Gastrocnemius medialis (tissue), 4 donors: ENCODE measurements at regions not wholly inside any gene's neighbourhood (a gene's known extent, or its start where the extent isn't known, plus 50 kb on each side); places are given as distances from the start of the nearest gene placed in this dataset.
A peak's percentile ranks its signal among the peaks of the same experiment; 100 is the strongest.

Experiments used
- ATAC-seq, 2 donors: fragments of 150-250 bp; one replicate each; pipeline ENCODE4 v1.9.1; 2016
- DNase-seq, 2 donors: peaks; one replicate each; pipeline ENCODE4 v3.0.0-alpha.2; 2019
- H3K27ac ChIP-seq, 4 donors: fragments of 200-600 bp; sonication (generic); 1 replicate in 1 of 4; 2 replicates in 3 of 4; pipeline ENCODE4 v1.5.1; 2016 to 2018; ENCODE audit warnings: mild to moderate bottlenecking in 2 of 4, moderate library complexity in 1 of 4
- H3K27me3 ChIP-seq, 3 donors: fragments of 200-600 bp; sonication (generic) in 2 of 3; 1 replicate in 1 of 3; 2 replicates in 2 of 3; pipeline versions ENCODE4 v1.5.1 to v1.6.0; 2016 to 2019; ENCODE audit warnings: mild to moderate bottlenecking in 1 of 3, moderate library complexity in 1 of 3
- H3K36me3 ChIP-seq, 2 donors: fragments of 200-600 bp; sonication (generic) in 1 of 2; one replicate each; pipeline ENCODE4 v1.5.1; 2017 to 2018
- H3K4me1 ChIP-seq, 2 donors: fragments of 200-600 bp; sonication (generic) in 1 of 2; one replicate each; pipeline ENCODE4 v1.5.1; 2016 to 2017; ENCODE audit warnings: mild to moderate bottlenecking in 2 of 2
- H3K4me3 ChIP-seq, 4 donors: fragments of 200-600 bp; sonication (generic) in 3 of 4; 1 replicate in 1 of 4; 2 replicates in 3 of 4; pipeline ENCODE4 v1.5.1; 2016 to 2019; ENCODE audit warnings: mild to moderate bottlenecking in 2 of 4
- H3K9me3 ChIP-seq, 3 donors: fragments of 200-600 bp; sonication (generic) in 2 of 3; 1 replicate in 1 of 3; 2 replicates in 2 of 3; pipeline ENCODE4 v1.5.1; 2016 to 2019
- CTCF ChIP-seq, 5 experiments: fragments of 450-650 bp in 3 of 5; fragments of 200-600 bp in 2 of 5; sonication (generic) in 2 of 5; IDR thresholded peaks in 4 of 5; conservative IDR thresholded peaks in 1 of 5; 1 replicate in 4 of 5; 2 replicates in 1 of 5; pipeline ENCODE4 v1.5.1; 2016 to 2019; ENCODE audit warnings: antibody characterized with exemption in 5 of 5, mild to moderate bottlenecking in 3 of 5, moderate library complexity in 3 of 5
- POLR2A ChIP-seq, 2 donors: fragments of 450-650 bp; IDR thresholded peaks; one replicate each; pipeline ENCODE4 v1.6.1; 2017; ENCODE audit warnings: antibody characterized with exemption in 2 of 2, mild to moderate bottlenecking in 2 of 2, moderate library complexity in 2 of 2
- in situ Hi-C, 4 donors: fragments of 200-750 bp; cut with MboI; loops; one replicate each; pipeline versions ENCODE4 v1.15.0 to v1.8.0; 2017; ENCODE audit warnings: low sequenced_read_pairs in 4 of 4
- intact Hi-C: fragments of 100-400 bp; cut with DNase I; formaldehyde crosslinking; loops from one replicate; pipeline ENCODE4 v1.15.1; 2023; ENCODE audit warnings: low total_unique reads

- in situ Hi-C loops = no loop called here
- DNase-seq (no peak), ATAC-seq (no peak)
- intact Hi-C loops = loop anchor here (10.0 kb wide), 1 partner anchor 444 kb away; no protein-coding TSS in a partner anchor
- H3K27ac ChIP-seq = no peak overlapping the region
- TF ChIP-seq CTCF (IDR thresholded peaks at IDR 0.05 in 4 of 5, conservative IDR thresholded peaks at IDR 0.05 in 1 of 5) (no peak), POLR2A (IDR thresholded peaks at IDR 0.05) (no peak)
- no peaks in the 10 kb centered on the region for H3K27me3 ChIP-seq
- peaks cover 8 to 11% of the 10 kb centered on the region in 2 donors for H3K4me1 ChIP-seq
- no peak overlapping the region for H3K4me3 ChIP-seq
- no peaks in the 10 kb centered on the region for H3K9me3 ChIP-seq
- no peaks in the 10 kb centered on the region for H3K36me3 ChIP-seq
These were observed 321.3 kb downstream of the SIPA1L2 start for GRCh38 chr1:232308616-232309015.

GRCh38 chr1:232307296-232308017 lies 322.5 kb downstream of the SIPA1L2 start:
- intact Hi-C loops (loop anchor here (10.0 kb wide), 1 partner anchor 443 kb away; no protein-coding TSS in a partner anchor), in situ Hi-C loops (no loop called here)
- Histone ChIP-seq H3K27ac (peak overlapping the region in 1 of 4 donors; percentile 20), H3K9me3 (no peaks in the 10 kb centered on the region), H3K27me3 (no peaks in the 10 kb centered on the region), H3K4me3 (no peak overlapping the region), H3K4me1 (peaks cover 8 to 11% of the 10 kb centered on the region in 2 donors), H3K36me3 (no peaks in the 10 kb centered on the region)
- TF ChIP-seq POLR2A (IDR thresholded peaks at IDR 0.05) = no peak
- no peak for TF ChIP-seq CTCF (IDR thresholded peaks at IDR 0.05 in 4 of 5, conservative IDR thresholded peaks at IDR 0.05 in 1 of 5)
- no peak for DNase-seq
- ATAC-seq = peak in 1 of 2 donors; percentile 19

- H3K36me3 ChIP-seq = no peaks in the 10 kb centered on the region
- ATAC-seq (peak; percentile 55 to 71), DNase-seq (peak in 1 of 2 donors; percentile 36)
- no peaks in the 10 kb centered on the region for H3K27me3 ChIP-seq
- peaks cover 8 to 11% of the 10 kb centered on the region in 2 donors for H3K4me1 ChIP-seq
- no peak for TF ChIP-seq POLR2A (IDR thresholded peaks at IDR 0.05)
- TF ChIP-seq CTCF (IDR thresholded peaks at IDR 0.05 in 4 of 5, conservative IDR thresholded peaks at IDR 0.05 in 1 of 5) = peak in 1 of 5 experiments; percentile 17
- peak overlapping the region; percentile 6 to 55 (median 41) for H3K27ac ChIP-seq
- no peak overlapping the region for H3K4me3 ChIP-seq
- in situ Hi-C loops (no loop called here), intact Hi-C loops (loop anchor here (10.0 kb wide), 1 partner anchor 442 kb away; no protein-coding TSS in a partner anchor)
- no peaks in the 10 kb centered on the region for H3K9me3 ChIP-seq
These were observed 323.5 kb downstream of the SIPA1L2 start for GRCh38 chr1:232306269-232306961.

GRCh38 chr1:232305050-232305449 lies 324.9 kb downstream of the SIPA1L2 start:
- in situ Hi-C loops (no loop called here), intact Hi-C loops (loop anchor here (10.0 kb wide), 1 partner anchor 440 kb away; no protein-coding TSS in a partner anchor)
- Histone ChIP-seq H3K9me3 (no peaks in the 10 kb centered on the region), H3K36me3 (no peaks in the 10 kb centered on the region), H3K4me3 (no peak overlapping the region), H3K27ac (no peak overlapping the region), H3K4me1 (peaks cover 8 to 11% of the 10 kb centered on the region in 2 donors), H3K27me3 (no peaks in the 10 kb centered on the region)
- no peak for TF ChIP-seq POLR2A (IDR thresholded peaks at IDR 0.05)
- DNase-seq (no peak), ATAC-seq (no peak)

- peaks cover 8 to 11% of the 10 kb centered on the region in 2 donors for H3K4me1 ChIP-seq
- DNase-seq = no peak
- H3K27me3 ChIP-seq = no peaks in the 10 kb centered on the region
- intact Hi-C loops = loop anchor here (10.0 kb wide), 1 partner anchor 438 kb away; no protein-coding TSS in a partner anchor
- no peak overlapping the region for H3K27ac ChIP-seq
- H3K36me3 ChIP-seq = no peaks in the 10 kb centered on the region
- TF ChIP-seq CTCF (IDR thresholded peaks at IDR 0.05 in 4 of 5, conservative IDR thresholded peaks at IDR 0.05 in 1 of 5) = no peak
- no peak for TF ChIP-seq POLR2A (IDR thresholded peaks at IDR 0.05)
- no peak overlapping the region for H3K4me3 ChIP-seq
- H3K9me3 ChIP-seq = no peaks in the 10 kb centered on the region
- in situ Hi-C loops = no loop called here
- no peak for ATAC-seq
These were observed 326.7 kb downstream of the SIPA1L2 start for GRCh38 chr1:232303222-232303620.
